Vagina (tissue), 2 donors: ENCODE measurements at regions not wholly inside any gene's neighbourhood (a gene's known extent, or its start where the extent isn't known, plus 50 kb on each side); places are given as distances from the start of the nearest gene placed in this dataset.

ENCODE experiments used
- DNase-seq, 2 donors: peaks; one replicate each; pipeline ENCODE4 v3.0.0-alpha.2; 2017; ENCODE audit errors: extremely low spot score in 2 of 2
- H3K27ac ChIP-seq: fragments of 200-600 bp; sonication (generic); one replicate; pipeline ENCODE4 v1.5.1; 2019
- H3K27me3 ChIP-seq: fragments of 200-600 bp; sonication (generic); one replicate; pipeline ENCODE4 v1.5.1; 2019
- H3K36me3 ChIP-seq, 2 donors: fragments of 200-600 bp; sonication (generic); one replicate each; pipeline ENCODE4 v1.5.1; 2017 to 2019
- H3K4me1 ChIP-seq: fragments of 200-600 bp; sonication (generic); one replicate; pipeline ENCODE4 v1.5.1; 2019
- H3K4me3 ChIP-seq, 2 donors: fragments of 200-600 bp; sonication (generic); 1 replicate in 1 of 2; 2 replicates in 1 of 2; pipeline ENCODE4 v1.5.1; 2016 to 2019
- H3K9me3 ChIP-seq: fragments of 200-600 bp; sonication (generic); one replicate; pipeline ENCODE4 v1.5.1; 2019
- POLR2A ChIP-seq, 2 donors: fragments of 450-650 bp; IDR thresholded peaks; one replicate each; pipeline ENCODE4 v1.6.1; 2017; ENCODE audit warnings: antibody characterized with exemption in 2 of 2, mild to moderate bottlenecking in 2 of 2, moderate library complexity in 2 of 2
- POLR2AphosphoS5 ChIP-seq, 2 donors: sonication (generic); formaldehyde crosslinking; IDR thresholded peaks; one replicate each; pipeline ENCODE4 v1.9.0; 2017; ENCODE audit warnings: antibody characterized with exemption in 2 of 2, mild to moderate bottlenecking in 2 of 2, low read depth in 1 of 2; ENCODE audit not compliant: insufficient read depth in 1 of 2
- intact Hi-C: fragments of 100-400 bp; cut with DNase I; formaldehyde crosslinking; loops from one replicate; pipeline ENCODE4 v1.15.1; 2023
- TF ChIP-seq, protein P1 (sequence below), 3 experiments: fragments of 450-650 bp in 2 of 3; fragments of 200-600 bp in 1 of 3; sonication (generic) in 1 of 3; IDR thresholded peaks; one replicate each; pipeline ENCODE4 v1.5.1; 2017 to 2019; ENCODE audit warnings: antibody characterized with exemption in 3 of 3, mild to moderate bottlenecking in 2 of 3, moderate library complexity in 2 of 3

DNA sequence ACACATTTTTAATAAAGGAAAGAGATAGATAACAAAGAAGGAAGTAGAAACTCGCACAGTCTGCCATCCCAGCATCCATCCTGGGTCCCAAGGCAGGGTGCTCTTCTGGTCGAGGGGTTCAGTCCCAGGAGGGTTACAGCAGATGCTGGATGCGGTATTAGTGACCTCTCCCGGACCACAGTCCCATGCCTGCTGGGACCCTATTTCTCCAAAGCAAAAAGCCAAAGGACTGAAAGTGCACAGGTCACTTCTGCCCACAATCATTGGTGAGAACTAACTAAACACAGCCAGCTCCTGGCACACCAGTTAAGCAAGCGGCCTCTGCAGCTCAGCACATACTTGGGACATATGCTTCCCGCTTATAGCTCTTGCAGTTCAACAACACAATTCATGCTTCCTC lies 96.1 kb upstream of the HABP2 start:
- H3K36me3 ChIP-seq = no peaks in the 10 kb centered on the region
- intact Hi-C loops = no loop called here
- no peak overlapping the region for H3K27ac ChIP-seq
- H3K4me3 ChIP-seq = no peak overlapping the region
- H3K27me3 ChIP-seq = no peaks in the 10 kb centered on the region
- H3K4me1 ChIP-seq = peaks cover 6% of the 10 kb centered on the region
- H3K9me3 ChIP-seq = no peaks in the 10 kb centered on the region
- TF ChIP-seq POLR2AphosphoS5 (IDR thresholded peaks at IDR 0.05; ENCODE audit: insufficient read depth in 1 of 2, low read depth in 1 of 2) (no peak), POLR2A (IDR thresholded peaks at IDR 0.05) (no peak)
- TF ChIP-seq, protein P1, sequence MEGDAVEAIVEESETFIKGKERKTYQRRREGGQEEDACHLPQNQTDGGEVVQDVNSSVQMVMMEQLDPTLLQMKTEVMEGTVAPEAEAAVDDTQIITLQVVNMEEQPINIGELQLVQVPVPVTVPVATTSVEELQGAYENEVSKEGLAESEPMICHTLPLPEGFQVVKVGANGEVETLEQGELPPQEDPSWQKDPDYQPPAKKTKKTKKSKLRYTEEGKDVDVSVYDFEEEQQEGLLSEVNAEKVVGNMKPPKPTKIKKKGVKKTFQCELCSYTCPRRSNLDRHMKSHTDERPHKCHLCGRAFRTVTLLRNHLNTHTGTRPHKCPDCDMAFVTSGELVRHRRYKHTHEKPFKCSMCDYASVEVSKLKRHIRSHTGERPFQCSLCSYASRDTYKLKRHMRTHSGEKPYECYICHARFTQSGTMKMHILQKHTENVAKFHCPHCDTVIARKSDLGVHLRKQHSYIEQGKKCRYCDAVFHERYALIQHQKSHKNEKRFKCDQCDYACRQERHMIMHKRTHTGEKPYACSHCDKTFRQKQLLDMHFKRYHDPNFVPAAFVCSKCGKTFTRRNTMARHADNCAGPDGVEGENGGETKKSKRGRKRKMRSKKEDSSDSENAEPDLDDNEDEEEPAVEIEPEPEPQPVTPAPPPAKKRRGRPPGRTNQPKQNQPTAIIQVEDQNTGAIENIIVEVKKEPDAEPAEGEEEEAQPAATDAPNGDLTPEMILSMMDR (IDR thresholded peaks at IDR 0.05) = no peak
- peak; percentile 34 to 77 for DNase-seq

DNA sequence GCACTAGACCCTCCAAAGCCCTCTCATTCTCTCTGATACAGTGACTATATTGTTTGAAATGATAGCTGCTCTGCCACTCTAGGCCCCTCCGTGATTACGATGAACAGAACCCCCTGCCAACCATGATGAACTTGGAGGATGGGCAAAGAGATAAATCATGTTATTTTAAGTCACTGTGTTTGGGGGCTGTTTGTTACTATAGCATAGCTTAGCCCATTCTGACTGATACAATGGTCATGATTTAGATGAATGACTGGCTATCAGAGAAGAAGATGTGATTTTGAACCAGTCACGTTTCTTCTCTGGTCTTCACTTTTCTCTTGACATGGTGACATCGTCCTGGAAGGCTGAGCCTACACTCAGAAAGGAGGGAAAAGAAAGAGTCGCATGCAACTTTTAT lies 95.4 kb upstream of the HABP2 start:
- DNase-seq = no peak

DNA sequence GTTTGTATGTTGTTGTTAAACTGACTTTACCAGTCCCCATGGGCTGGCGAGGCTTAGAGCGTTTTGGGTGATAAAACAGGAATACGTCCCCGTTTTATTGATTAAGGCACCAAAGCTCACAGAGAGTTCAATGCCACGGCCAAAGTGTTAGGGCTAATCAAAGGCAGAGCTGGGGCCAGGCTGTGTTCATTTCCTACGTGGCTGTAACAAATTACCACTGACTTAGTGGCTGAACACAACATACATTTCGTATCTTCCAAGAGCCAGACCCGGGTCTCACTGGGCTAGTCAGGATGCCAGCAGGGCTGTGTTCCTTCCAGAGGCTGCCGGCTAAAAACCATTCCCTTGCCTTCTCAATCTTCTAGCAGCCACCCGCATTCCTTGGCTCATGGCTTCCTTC lies 94.4 kb upstream of the HABP2 start:
- no peaks in the 10 kb centered on the region for H3K9me3 ChIP-seq
- intact Hi-C loops = no loop called here
- TF ChIP-seq, protein P1 (IDR thresholded peaks at IDR 0.05) = no peak
- no peak for TF ChIP-seq POLR2AphosphoS5 (IDR thresholded peaks at IDR 0.05; ENCODE audit: insufficient read depth in 1 of 2, low read depth in 1 of 2)
- no peak for TF ChIP-seq POLR2A (IDR thresholded peaks at IDR 0.05)
- H3K27ac ChIP-seq = no peak overlapping the region
- no peaks in the 10 kb centered on the region for H3K36me3 ChIP-seq
- peaks cover 6% of the 10 kb centered on the region for H3K4me1 ChIP-seq
- no peaks in the 10 kb centered on the region for H3K27me3 ChIP-seq
- DNase-seq = peak in 1 of 2 donors; percentile 49
- H3K4me3 ChIP-seq = no peak overlapping the region

More for the DNA sequence above, 95.4 kb upstream of the HABP2 start:
- H3K27ac ChIP-seq = no peak overlapping the region
- no peaks in the 10 kb centered on the region for H3K36me3 ChIP-seq
- no peaks in the 10 kb centered on the region for H3K27me3 ChIP-seq
- H3K4me3 ChIP-seq = no peak overlapping the region
- H3K9me3 ChIP-seq = no peaks in the 10 kb centered on the region
- intact Hi-C loops = no loop called here
- TF ChIP-seq, protein P1 (IDR thresholded peaks at IDR 0.05) = no peak
- TF ChIP-seq POLR2AphosphoS5 (IDR thresholded peaks at IDR 0.05; ENCODE audit: insufficient read depth in 1 of 2, low read depth in 1 of 2) (no peak), POLR2A (IDR thresholded peaks at IDR 0.05) (no peak)
- H3K4me1 ChIP-seq = peaks cover 6% of the 10 kb centered on the region

DNA sequence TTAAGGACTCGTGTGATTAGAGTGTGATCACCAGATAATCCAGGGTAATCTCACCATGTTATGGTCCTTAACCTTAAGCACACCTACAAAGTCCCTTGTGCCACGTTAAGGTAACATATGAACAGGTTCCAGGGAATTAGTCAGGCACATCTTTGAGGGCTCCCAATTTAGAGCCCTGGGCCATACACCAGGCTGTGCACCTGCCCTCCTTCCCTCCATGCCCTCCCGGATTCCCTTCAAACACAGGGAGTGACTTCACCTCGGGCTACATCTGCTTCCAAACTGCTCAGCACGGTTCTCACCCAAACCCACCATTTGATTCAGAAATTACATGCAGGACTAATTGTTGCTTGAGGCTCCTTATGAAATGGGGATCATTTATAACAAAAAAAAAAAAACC lies 93.9 kb upstream of the HABP2 start:
- Histone ChIP-seq H3K27ac (no peak overlapping the region), H3K36me3 (no peaks in the 10 kb centered on the region), H3K4me1 (peaks cover 6% of the 10 kb centered on the region), H3K4me3 (no peak overlapping the region), H3K9me3 (no peaks in the 10 kb centered on the region), H3K27me3 (no peaks in the 10 kb centered on the region)
- intact Hi-C loops = no loop called here
- DNase-seq = peak; percentile 40 to 55
- TF ChIP-seq, protein P1 (IDR thresholded peaks at IDR 0.05) = no peak
- TF ChIP-seq POLR2AphosphoS5 (IDR thresholded peaks at IDR 0.05; ENCODE audit: insufficient read depth in 1 of 2, low read depth in 1 of 2) (no peak), POLR2A (IDR thresholded peaks at IDR 0.05) (no peak)

DNA sequence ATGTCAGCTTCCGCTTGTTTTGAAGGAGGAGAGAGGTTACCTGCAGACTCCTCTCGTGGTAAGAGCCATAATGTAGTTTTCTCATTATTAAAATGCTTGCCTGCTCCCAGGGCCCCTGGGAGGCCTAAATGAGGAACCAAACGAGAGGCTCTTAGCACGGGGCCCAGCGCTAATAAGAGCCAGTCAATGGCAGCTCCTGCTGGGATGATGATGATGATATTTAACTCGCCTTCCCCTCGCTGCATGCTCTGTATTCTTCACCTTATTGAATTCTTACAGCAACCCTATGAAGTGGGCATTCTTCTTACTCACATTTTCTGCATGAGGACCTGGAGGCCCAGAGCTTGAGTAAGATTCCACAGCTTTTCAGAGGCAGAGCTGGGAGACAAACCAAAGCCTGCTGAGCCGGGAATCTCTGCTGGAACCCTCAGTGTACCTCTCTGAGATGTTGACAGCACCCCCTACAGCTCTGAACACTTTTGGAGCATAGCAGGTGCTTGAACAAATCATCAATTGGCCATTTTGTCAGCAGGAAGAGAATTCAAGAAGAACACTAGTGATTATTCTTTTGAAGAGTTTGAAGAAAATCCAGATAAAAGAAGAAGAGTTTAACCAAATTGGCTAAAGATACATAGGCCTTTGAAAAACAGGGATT lies 93.1 kb upstream of the HABP2 start:
- H3K36me3 ChIP-seq = no peaks in the 10 kb centered on the region
- no peak overlapping the region for H3K4me3 ChIP-seq
- DNase-seq = peak in 1 of 2 donors; percentile 16
- no peak for TF ChIP-seq POLR2A (IDR thresholded peaks at IDR 0.05)
- no peak for TF ChIP-seq POLR2AphosphoS5 (IDR thresholded peaks at IDR 0.05; ENCODE audit: insufficient read depth in 1 of 2, low read depth in 1 of 2)
- TF ChIP-seq, protein P1 (IDR thresholded peaks at IDR 0.05) = no peak
- H3K27me3 ChIP-seq = no peaks in the 10 kb centered on the region
- intact Hi-C loops = no loop called here
- H3K27ac ChIP-seq = no peak overlapping the region
- no peaks in the 10 kb centered on the region for H3K9me3 ChIP-seq
- no peaks in the 10 kb centered on the region for H3K4me1 ChIP-seq
